Liver (tissue), 8 donors: ENCODE measurements at regions not wholly inside any gene's neighbourhood (a gene's known extent, or its start where the extent isn't known, plus 50 kb on each side); places are given as distances from the start of the nearest gene placed in this dataset.

Experiments
- DNase-seq: peaks from one replicate; pipeline ENCODE4 v3.0.0-alpha.2; 2017; ENCODE audit warnings: low spot score
- H3K27ac ChIP-seq, 2 donors: one replicate each; pipeline ENCODE4 v1.7.0; 2013; ENCODE audit warnings: inconsistent platforms in 2 of 2, low read length in 2 of 2, control low read depth in 1 of 2, low read depth in 1 of 2, mild to moderate bottlenecking in 1 of 2
- H3K27me3 ChIP-seq, 4 donors: one replicate each; pipeline versions ENCODE4 v1.6.1 to v1.7.0; 2013; ENCODE audit warnings: low read length in 3 of 4, inconsistent platforms in 1 of 4, mild to moderate bottlenecking in 1 of 4, moderate library complexity in 1 of 4; ENCODE audit not compliant: control insufficient read depth in 4 of 4, insufficient read depth in 4 of 4
- H3K36me3 ChIP-seq, 4 donors: one replicate each; pipeline versions ENCODE4 v1.6.1 to v1.7.0; 2013; ENCODE audit warnings: low read length in 3 of 4, mild to moderate bottlenecking in 3 of 4, low read depth in 1 of 4, moderate library complexity in 1 of 4; ENCODE audit not compliant: control insufficient read depth in 4 of 4, insufficient read depth in 3 of 4
- H3K4me1 ChIP-seq, 4 donors: one replicate each; pipeline versions ENCODE4 v1.6.1 to v1.7.0; 2013; ENCODE audit warnings: low read length in 3 of 4, mild to moderate bottlenecking in 3 of 4, moderate library complexity in 1 of 4; ENCODE audit not compliant: control insufficient read depth in 4 of 4, insufficient read depth in 4 of 4
- H3K4me3 ChIP-seq, 3 donors: one replicate each; pipeline versions ENCODE4 v1.6.1 to v1.7.0; 2013; ENCODE audit warnings: low read length in 3 of 3, control low read depth in 1 of 3, low read depth in 1 of 3, mild to moderate bottlenecking in 1 of 3
- H3K9ac ChIP-seq, 2 donors: one replicate each; pipeline ENCODE4 v1.7.0; 2013; ENCODE audit warnings: low read length in 2 of 2, mild to moderate bottlenecking in 2 of 2, moderate library complexity in 2 of 2, control low read depth in 1 of 2, low read depth in 1 of 2
- H3K9me3 ChIP-seq, 4 donors: one replicate each; pipeline versions ENCODE4 v1.6.1 to v1.7.0; 2013; ENCODE audit warnings: low read length in 3 of 4; ENCODE audit not compliant: control insufficient read depth in 4 of 4
- ATF3 ChIP-seq: IDR thresholded peaks from 2 replicates; pipeline ENCODE4 v1.6.1; 2016; ENCODE audit warnings: antibody characterized with exemption
- FOXA1 ChIP-seq: IDR thresholded peaks from 2 replicates; pipeline ENCODE4 v1.6.1; 2016; ENCODE audit warnings: antibody characterized with exemption
- FOXA2 ChIP-seq: IDR thresholded peaks from 2 replicates; pipeline ENCODE4 v1.6.1; 2016; ENCODE audit warnings: antibody characterized with exemption
- GABPA ChIP-seq, 2 donors: IDR thresholded peaks in 1 of 2; conservative IDR thresholded peaks in 1 of 2; 2 replicates each; pipeline ENCODE4 v1.6.1; 2016; ENCODE audit warnings: antibody characterized with exemption in 2 of 2, mild to moderate bottlenecking in 1 of 2, moderate library complexity in 1 of 2
- HNF4A ChIP-seq, 2 donors: conservative IDR thresholded peaks; 2 replicates each; pipeline ENCODE4 v1.6.1; 2016; ENCODE audit warnings: antibody characterized with exemption in 2 of 2, mild to moderate bottlenecking in 2 of 2
- HNF4G ChIP-seq: IDR thresholded peaks from 2 replicates; pipeline ENCODE4 v1.6.1; 2016; ENCODE audit warnings: antibody characterized with exemption
- NR2F2 ChIP-seq: IDR thresholded peaks from 2 replicates; pipeline ENCODE4 v1.6.1; 2016; ENCODE audit warnings: antibody characterized with exemption
- RAD21 ChIP-seq, 2 donors: IDR thresholded peaks; 2 replicates each; pipeline ENCODE4 v1.6.1; 2016; ENCODE audit warnings: antibody characterized with exemption in 2 of 2, mild to moderate bottlenecking in 2 of 2
- REST ChIP-seq: IDR thresholded peaks from 2 replicates; pipeline ENCODE4 v1.6.1; 2016; ENCODE audit warnings: antibody characterized with exemption, mild to moderate bottlenecking
- RXRA ChIP-seq, 2 donors: IDR thresholded peaks; 2 replicates each; pipeline ENCODE4 v1.6.1; 2017 to 2018; ENCODE audit warnings: antibody characterized with exemption in 2 of 2, mild to moderate bottlenecking in 1 of 2
- SP1 ChIP-seq: IDR thresholded peaks from 2 replicates; pipeline ENCODE4 v1.6.1; 2018; ENCODE audit warnings: antibody characterized with exemption, mild to moderate bottlenecking
- TAF1 ChIP-seq: conservative IDR thresholded peaks from 2 replicates; pipeline ENCODE4 v1.6.1; 2016; ENCODE audit warnings: antibody characterized with exemption, mild to moderate bottlenecking
- YY1 ChIP-seq: IDR thresholded peaks from 2 replicates; pipeline ENCODE4 v1.6.1; 2016; ENCODE audit warnings: antibody characterized with exemption, mild to moderate bottlenecking
- ZBTB33 ChIP-seq: IDR thresholded peaks from 2 replicates; pipeline ENCODE4 v1.6.1; 2016; ENCODE audit warnings: antibody characterized with exemption
- WGBS: extraction: QIAGEN DNeasy Blood & Tissue Kit; methylation state at CpG from one replicate; pipeline ENCODE4 v1.1.7; 2013; 5-methylcytosine and 5-hydroxymethylcytosine counted together
- TF ChIP-seq, protein P1 (sequence below): fragments of 150-350 bp; IDR thresholded peaks from 2 replicates; pipeline ENCODE4 v1.5.1; 2017; ENCODE audit warnings: improper control_type of control experiment, low read depth, low read length; ENCODE audit not compliant: missing input control
- TF ChIP-seq, protein P2 (sequence below): IDR thresholded peaks from 2 replicates; pipeline ENCODE4 v1.6.1; 2016; ENCODE audit warnings: antibody characterized with exemption
- donor health status: healthy.
- donor health status: healthy.
- donor health status: healthy.
- donor health status: healthy.
- donor health status: healthy.

- no peak for TF ChIP-seq YY1
- TF ChIP-seq SP1, result no peak
- no peak for TF ChIP-seq NR2F2
- no peak for TF ChIP-seq GABPA (IDR thresholded peaks at IDR 0.05 in 1 of 2, conservative IDR thresholded peaks at IDR 0.05 in 1 of 2)
- TF ChIP-seq RAD21 (IDR thresholded peaks at IDR 0.05), result no peak
- TF ChIP-seq, protein P1, sequence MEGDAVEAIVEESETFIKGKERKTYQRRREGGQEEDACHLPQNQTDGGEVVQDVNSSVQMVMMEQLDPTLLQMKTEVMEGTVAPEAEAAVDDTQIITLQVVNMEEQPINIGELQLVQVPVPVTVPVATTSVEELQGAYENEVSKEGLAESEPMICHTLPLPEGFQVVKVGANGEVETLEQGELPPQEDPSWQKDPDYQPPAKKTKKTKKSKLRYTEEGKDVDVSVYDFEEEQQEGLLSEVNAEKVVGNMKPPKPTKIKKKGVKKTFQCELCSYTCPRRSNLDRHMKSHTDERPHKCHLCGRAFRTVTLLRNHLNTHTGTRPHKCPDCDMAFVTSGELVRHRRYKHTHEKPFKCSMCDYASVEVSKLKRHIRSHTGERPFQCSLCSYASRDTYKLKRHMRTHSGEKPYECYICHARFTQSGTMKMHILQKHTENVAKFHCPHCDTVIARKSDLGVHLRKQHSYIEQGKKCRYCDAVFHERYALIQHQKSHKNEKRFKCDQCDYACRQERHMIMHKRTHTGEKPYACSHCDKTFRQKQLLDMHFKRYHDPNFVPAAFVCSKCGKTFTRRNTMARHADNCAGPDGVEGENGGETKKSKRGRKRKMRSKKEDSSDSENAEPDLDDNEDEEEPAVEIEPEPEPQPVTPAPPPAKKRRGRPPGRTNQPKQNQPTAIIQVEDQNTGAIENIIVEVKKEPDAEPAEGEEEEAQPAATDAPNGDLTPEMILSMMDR, result no peak
- no peak for TF ChIP-seq ATF3
- no peak for TF ChIP-seq REST
- TF ChIP-seq, protein P2, sequence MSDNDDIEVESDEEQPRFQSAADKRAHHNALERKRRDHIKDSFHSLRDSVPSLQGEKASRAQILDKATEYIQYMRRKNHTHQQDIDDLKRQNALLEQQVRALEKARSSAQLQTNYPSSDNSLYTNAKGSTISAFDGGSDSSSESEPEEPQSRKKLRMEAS, result no peak
- no peak for TF ChIP-seq FOXA2
- TF ChIP-seq ZBTB33, result no peak
- TF ChIP-seq TAF1, result no peak
- Histone ChIP-seq H3K36me3 (no peaks in the 10 kb centered on the region), H3K4me3 (no peak overlapping the region), H3K9me3 (peaks cover 0 to 2% (median 0%) of the 10 kb centered on the region in 4 donors), H3K9ac (no peak overlapping the region), H3K4me1 (no peaks in the 10 kb centered on the region), H3K27me3 (no peaks in the 10 kb centered on the region), H3K27ac (no peak overlapping the region)
- DNase-seq, result no peak
- WGBS, result 85% methylated on average over 5 of the region's 5 CpGs
Measured at GRCh38 chr5:89545626-89546025, 662.6 kb upstream of the MEF2C start.

- Histone ChIP-seq H3K9me3 (peaks cover 0 to 2% (median 0%) of the 10 kb centered on the region in 4 donors), H3K27ac (no peak overlapping the region), H3K27me3 (no peaks in the 10 kb centered on the region), H3K4me1 (no peaks in the 10 kb centered on the region), H3K36me3 (no peaks in the 10 kb centered on the region), H3K9ac (no peak overlapping the region), H3K4me3 (no peak overlapping the region)
- TF ChIP-seq HNF4A (conservative IDR thresholded peaks at IDR 0.05), result no peak
- TF ChIP-seq FOXA2, result no peak
- no peak for TF ChIP-seq SP1
- no peak for TF ChIP-seq HNF4G
- no peak for TF ChIP-seq FOXA1
- TF ChIP-seq, protein P1, result no peak
- TF ChIP-seq RXRA (IDR thresholded peaks at IDR 0.05), result no peak
- TF ChIP-seq GABPA (IDR thresholded peaks at IDR 0.05 in 1 of 2, conservative IDR thresholded peaks at IDR 0.05 in 1 of 2), result no peak
- no peak for TF ChIP-seq REST
- TF ChIP-seq RAD21 (IDR thresholded peaks at IDR 0.05), result no peak
- WGBS, result 89% methylated on average over 2 of the region's 2 CpGs
- DNase-seq, result no peak
Measured at GRCh38 chr5:89545076-89545475, 662.1 kb upstream of the MEF2C start.
